ENCODE measurements at regions not wholly inside any gene's neighbourhood (a gene's known extent, or its start where the extent isn't known, plus 50 kb on each side); places are given as distances from the start of the nearest gene placed in this dataset.

GRCh38 chr2:189306525-189306924 lies 127.0 kb upstream of the COL5A2 start:
- H2BK120ac ChIP-seq (ENCODE audit: low read depth, low read length) = no peak overlapping the region
- no peak overlapping the region for H3K18ac ChIP-seq (ENCODE audit: low read length)
- no peak overlapping the region for H2BK15ac ChIP-seq (replicated peaks; ENCODE audit: low read depth)
- no peak overlapping the region for H3K56ac ChIP-seq (ENCODE audit: low read length)
- no peaks in the 10 kb centered on the region for H3K36me3 ChIP-seq (ENCODE audit: control insufficient read depth, insufficient read depth, low read length)
- H3K4ac ChIP-seq (ENCODE audit: low read depth, low read length) = no peak overlapping the region
- H3K27me3 ChIP-seq (ENCODE audit: insufficient read depth, low read length, poor library complexity) = no peaks in the 10 kb centered on the region
- no peak overlapping the region for H3K9ac ChIP-seq (ENCODE audit: low read length)
- no CpG with 5 or more reads among the region's 2 CpGs for WGBS (ENCODE audit: extremely low coverage, insufficient coverage, low lambda C conversion rate)
- no peak overlapping the region for H3K4me3 ChIP-seq (ENCODE audit: low read length)
- no peak overlapping the region for H3K27ac ChIP-seq (ENCODE audit: low read depth, low read length)
- no peaks in the 10 kb centered on the region for H3K79me2 ChIP-seq (ENCODE audit: control insufficient read depth, insufficient read depth, low read length)
- no peak for DNase-seq
- H3K23ac ChIP-seq (ENCODE audit: low read length) = no peak overlapping the region
- H4K8ac ChIP-seq (ENCODE audit: low read depth, low read length) = no peak overlapping the region
- no peak overlapping the region for H4K5ac ChIP-seq (ENCODE audit: low read length)
- H2BK5ac ChIP-seq (ENCODE audit: low read length) = peak overlapping the region; percentile 76
- no peaks in the 10 kb centered on the region for H3K79me1 ChIP-seq (ENCODE audit: low read length)
- H2AK5ac ChIP-seq (ENCODE audit: low read length) = no peak overlapping the region
- H3K4me2 ChIP-seq (ENCODE audit: low read length) = no peak overlapping the region
- H3K4me1 ChIP-seq (ENCODE audit: control insufficient read depth, low read depth, low read length) = no peaks in the 10 kb centered on the region

DNA sequence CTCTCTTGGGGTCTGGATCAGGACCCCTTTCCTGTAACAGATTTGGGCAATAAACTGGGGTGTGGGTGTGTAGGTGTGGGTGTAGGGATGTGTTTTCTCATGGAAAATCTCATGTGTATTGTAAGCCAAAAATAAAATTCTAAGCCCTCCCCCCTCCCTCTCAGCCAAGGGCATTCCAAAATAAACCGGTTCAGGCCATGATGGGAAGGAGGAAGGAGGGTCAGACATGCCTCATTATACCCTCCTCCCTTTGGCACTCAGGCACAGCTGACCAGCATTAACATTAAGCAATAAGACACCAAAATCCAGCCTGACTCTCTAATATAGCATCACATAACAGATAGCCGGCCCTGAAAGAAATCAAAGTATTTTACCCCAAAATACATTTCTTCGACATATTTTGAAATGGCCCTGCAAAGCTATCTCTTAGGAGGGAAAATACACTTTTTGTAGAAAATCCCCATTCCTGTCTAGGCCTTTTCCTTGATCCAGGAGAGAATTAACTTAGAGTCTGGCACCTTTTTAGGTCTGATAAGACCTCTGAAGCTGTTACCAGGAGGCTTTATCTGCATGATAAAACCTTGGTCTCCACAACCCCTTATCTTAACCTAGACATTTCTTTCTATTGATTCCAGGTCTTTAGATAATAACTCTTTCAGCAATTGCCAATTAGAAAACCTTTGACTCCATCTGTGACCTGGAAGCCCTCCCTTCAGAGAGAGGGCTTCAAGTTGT lies 128.7 kb upstream of the COL5A2 start:
- no peaks in the 10 kb centered on the region for H3K79me1 ChIP-seq (ENCODE audit: low read length)
- peak overlapping the region; percentile 78 for H3K18ac ChIP-seq (ENCODE audit: low read length)
- no peak overlapping the region for H4K8ac ChIP-seq (ENCODE audit: low read depth, low read length)
- no peaks in the 10 kb centered on the region for H3K27me3 ChIP-seq (ENCODE audit: insufficient read depth, low read length, poor library complexity)
- H3K4ac ChIP-seq (ENCODE audit: low read depth, low read length) = peak overlapping the region; percentile 99
- H2AK5ac ChIP-seq (ENCODE audit: low read length) = no peak overlapping the region
- H3K23ac ChIP-seq (ENCODE audit: low read length) = no peak overlapping the region
- H3K4me1 ChIP-seq (ENCODE audit: control insufficient read depth, low read depth, low read length) = no peaks in the 10 kb centered on the region
- H4K5ac ChIP-seq (ENCODE audit: low read length) = peak overlapping the region; percentile 35
- no peak overlapping the region for H3K4me3 ChIP-seq (ENCODE audit: low read length)
- no peak overlapping the region for H3K9ac ChIP-seq (ENCODE audit: low read length)
- H3K36me3 ChIP-seq (ENCODE audit: control insufficient read depth, insufficient read depth, low read length) = no peaks in the 10 kb centered on the region
- DNase-seq = peak; percentile 95
- H3K4me2 ChIP-seq (ENCODE audit: low read length) = no peak overlapping the region
- H3K27ac ChIP-seq (ENCODE audit: low read depth, low read length) = peak overlapping the region; percentile 94
- no peak overlapping the region for H2BK15ac ChIP-seq (replicated peaks; ENCODE audit: low read depth)
- peak overlapping the region; percentile 95 for H2BK5ac ChIP-seq (ENCODE audit: low read length)
- peak overlapping the region; percentile 99 for H2BK120ac ChIP-seq (ENCODE audit: low read depth, low read length)
- no CpG with 5 or more reads among the region's 3 CpGs for WGBS (ENCODE audit: extremely low coverage, insufficient coverage, low lambda C conversion rate)
- H3K79me2 ChIP-seq (ENCODE audit: control insufficient read depth, insufficient read depth, low read length) = no peaks in the 10 kb centered on the region
- H3K56ac ChIP-seq (ENCODE audit: low read length) = peak overlapping the region; percentile 70

GRCh38 chr2:189309331-189309730 lies 129.8 kb upstream of the COL5A2 start:
- Histone ChIP-seq H3K23ac (ENCODE audit: low read length) (no peak overlapping the region), H3K79me1 (ENCODE audit: low read length) (no peaks in the 10 kb centered on the region), H3K27ac (ENCODE audit: low read depth, low read length) (peak overlapping the region; percentile 94), H3K36me3 (ENCODE audit: control insufficient read depth, insufficient read depth, low read length) (no peaks in the 10 kb centered on the region), H3K4me1 (ENCODE audit: control insufficient read depth, low read depth, low read length) (no peaks in the 10 kb centered on the region), H3K4ac (ENCODE audit: low read depth, low read length) (peak overlapping the region; percentile 99), H3K4me2 (ENCODE audit: low read length) (no peak overlapping the region), H2AK5ac (ENCODE audit: low read length) (peak overlapping the region; percentile 80), H3K9ac (ENCODE audit: low read length) (no peak overlapping the region), H3K56ac (ENCODE audit: low read length) (peak overlapping the region; percentile 53), H2BK120ac (ENCODE audit: low read depth, low read length) (peak overlapping the region; percentile 97), H4K5ac (ENCODE audit: low read length) (peak overlapping the region; percentile 9), H3K79me2 (ENCODE audit: control insufficient read depth, insufficient read depth, low read length) (no peaks in the 10 kb centered on the region), H3K4me3 (ENCODE audit: low read length) (no peak overlapping the region), H3K27me3 (ENCODE audit: insufficient read depth, low read length, poor library complexity) (no peaks in the 10 kb centered on the region), H2BK15ac (replicated peaks; ENCODE audit: low read depth) (no peak overlapping the region), H4K8ac (ENCODE audit: low read depth, low read length) (no peak overlapping the region), H3K18ac (ENCODE audit: low read length) (peak overlapping the region; percentile 78), H2BK5ac (ENCODE audit: low read length) (peak overlapping the region; percentile 86)
- no CpG with 5 or more reads among the region's 4 CpGs for WGBS (ENCODE audit: extremely low coverage, insufficient coverage, low lambda C conversion rate)
- no peak for DNase-seq

DNA sequence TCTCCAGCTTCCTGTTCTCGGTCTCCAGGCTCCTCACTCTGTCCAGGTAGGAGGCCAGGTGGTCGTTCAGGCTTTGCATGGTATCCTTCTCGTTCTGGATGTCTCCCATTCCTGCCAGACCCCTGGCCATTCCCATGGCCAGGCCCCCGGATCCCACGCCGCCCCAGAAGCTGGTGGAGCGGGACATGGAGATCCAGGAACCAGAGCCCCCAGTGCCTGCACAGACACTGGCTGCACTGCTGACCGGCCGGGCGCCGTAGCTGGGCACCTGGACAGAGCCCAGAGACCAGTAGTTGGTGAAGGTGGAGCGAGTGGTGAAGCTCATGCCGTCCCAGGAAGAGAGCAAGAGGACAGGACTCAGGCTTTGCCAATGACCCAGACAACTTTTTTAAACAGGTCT lies 129.1 kb upstream of the WDR75 start:
- H3K4me3 ChIP-seq (ENCODE audit: low read length) = no peak overlapping the region
- WGBS (ENCODE audit: extremely low coverage, insufficient coverage, low lambda C conversion rate) = no CpG with 5 or more reads among the region's 13 CpGs
- H3K79me1 ChIP-seq (ENCODE audit: low read length) = no peaks in the 10 kb centered on the region
- no peak overlapping the region for H2BK15ac ChIP-seq (replicated peaks; ENCODE audit: low read depth)
- peak overlapping the region; percentile 85 for H3K4ac ChIP-seq (ENCODE audit: low read depth, low read length)
- H3K36me3 ChIP-seq (ENCODE audit: control insufficient read depth, insufficient read depth, low read length) = no peaks in the 10 kb centered on the region
- peak overlapping the region; percentile 95 for H3K27ac ChIP-seq (ENCODE audit: low read depth, low read length)
- H2BK5ac ChIP-seq (ENCODE audit: low read length) = peak overlapping the region; percentile 90
- peak overlapping the region; percentile 76 for H2BK120ac ChIP-seq (ENCODE audit: low read depth, low read length)
- H3K23ac ChIP-seq (ENCODE audit: low read length) = peak overlapping the region; percentile 66
- H3K9ac ChIP-seq (ENCODE audit: low read length) = no peak overlapping the region
- H4K5ac ChIP-seq (ENCODE audit: low read length) = no peak overlapping the region
- no peaks in the 10 kb centered on the region for H3K79me2 ChIP-seq (ENCODE audit: control insufficient read depth, insufficient read depth, low read length)
- DNase-seq = no peak
- H3K18ac ChIP-seq (ENCODE audit: low read length) = peak overlapping the region; percentile 81
- H4K8ac ChIP-seq (ENCODE audit: low read depth, low read length) = no peak overlapping the region
- H3K27me3 ChIP-seq (ENCODE audit: insufficient read depth, low read length, poor library complexity) = no peaks in the 10 kb centered on the region
- H3K4me1 ChIP-seq (ENCODE audit: control insufficient read depth, low read depth, low read length) = no peaks in the 10 kb centered on the region
- H3K56ac ChIP-seq (ENCODE audit: low read length) = peak overlapping the region; percentile 49
- no peak overlapping the region for H3K4me2 ChIP-seq (ENCODE audit: low read length)
- no peak overlapping the region for H2AK5ac ChIP-seq (ENCODE audit: low read length)

GRCh38 chr2:189312643-189313042 lies 128.6 kb upstream of the WDR75 start:
- WGBS (ENCODE audit: extremely low coverage, insufficient coverage, low lambda C conversion rate) = no CpG with 5 or more reads among the region's 4 CpGs
- Histone ChIP-seq H3K18ac (ENCODE audit: low read length) (no peak overlapping the region), H3K56ac (ENCODE audit: low read length) (peak overlapping the region; percentile 49), H3K23ac (ENCODE audit: low read length) (peak overlapping the region; percentile 66), H3K36me3 (ENCODE audit: control insufficient read depth, insufficient read depth, low read length) (no peaks in the 10 kb centered on the region), H3K27me3 (ENCODE audit: insufficient read depth, low read length, poor library complexity) (no peaks in the 10 kb centered on the region), H2BK5ac (ENCODE audit: low read length) (peak overlapping the region; percentile 90), H3K9ac (ENCODE audit: low read length) (no peak overlapping the region), H3K27ac (ENCODE audit: low read depth, low read length) (peak overlapping the region; percentile 95), H4K8ac (ENCODE audit: low read depth, low read length) (no peak overlapping the region), H2BK120ac (ENCODE audit: low read depth, low read length) (no peak overlapping the region), H2AK5ac (ENCODE audit: low read length) (no peak overlapping the region), H3K79me1 (ENCODE audit: low read length) (no peaks in the 10 kb centered on the region), H4K5ac (ENCODE audit: low read length) (no peak overlapping the region), H2BK15ac (replicated peaks; ENCODE audit: low read depth) (no peak overlapping the region), H3K4me2 (ENCODE audit: low read length) (no peak overlapping the region), H3K79me2 (ENCODE audit: control insufficient read depth, insufficient read depth, low read length) (no peaks in the 10 kb centered on the region), H3K4ac (ENCODE audit: low read depth, low read length) (no peak overlapping the region), H3K4me1 (ENCODE audit: control insufficient read depth, low read depth, low read length) (no peaks in the 10 kb centered on the region), H3K4me3 (ENCODE audit: low read length) (no peak overlapping the region)
- peak; percentile 37 for DNase-seq

- Histone ChIP-seq H4K8ac (ENCODE audit: low read depth, low read length) (no peak overlapping the region), H2BK15ac (replicated peaks; ENCODE audit: low read depth) (no peak overlapping the region), H4K5ac (ENCODE audit: low read length) (no peak overlapping the region), H3K56ac (ENCODE audit: low read length) (no peak overlapping the region), H3K4me2 (ENCODE audit: low read length) (no peak overlapping the region), H2BK5ac (ENCODE audit: low read length) (no peak overlapping the region), H2AK5ac (ENCODE audit: low read length) (no peak overlapping the region), H3K27ac (ENCODE audit: low read depth, low read length) (no peak overlapping the region), H3K4me1 (ENCODE audit: control insufficient read depth, low read depth, low read length) (no peaks in the 10 kb centered on the region), H3K4me3 (ENCODE audit: low read length) (no peak overlapping the region), H3K18ac (ENCODE audit: low read length) (no peak overlapping the region), H3K27me3 (ENCODE audit: insufficient read depth, low read length, poor library complexity) (no peaks in the 10 kb centered on the region), H3K79me1 (ENCODE audit: low read length) (no peaks in the 10 kb centered on the region), H3K4ac (ENCODE audit: low read depth, low read length) (no peak overlapping the region), H2BK120ac (ENCODE audit: low read depth, low read length) (no peak overlapping the region), H3K9ac (ENCODE audit: low read length) (no peak overlapping the region), H3K23ac (ENCODE audit: low read length) (no peak overlapping the region), H3K79me2 (ENCODE audit: control insufficient read depth, insufficient read depth, low read length) (no peaks in the 10 kb centered on the region), H3K36me3 (ENCODE audit: control insufficient read depth, insufficient read depth, low read length) (no peaks in the 10 kb centered on the region)
- WGBS (ENCODE audit: extremely low coverage, insufficient coverage, low lambda C conversion rate) = no CpG with 5 or more reads among the region's 1 CpG
- DNase-seq = no peak
These were observed 122.5 kb upstream of the WDR75 start for GRCh38 chr2:189318761-189319160.

All from mesendoderm (in vitro differentiated cells).